Esophagus squamous epithelium (tissue), 4 donors: ENCODE measurements at regions not wholly inside any gene's neighbourhood (a gene's known extent, or its start where the extent isn't known, plus 50 kb on each side); places are given as distances from the start of the nearest gene placed in this dataset.

Source experiments
- CTCF ChIP-seq, 6 experiments: fragments of 450-650 bp in 4 of 6; fragments of 200-600 bp in 2 of 6; sonication (generic) in 2 of 6; IDR thresholded peaks; one replicate each; pipeline ENCODE4 v1.5.1; 2016 to 2019; ENCODE audit warnings: antibody characterized with exemption in 6 of 6, mild to moderate bottlenecking in 4 of 6, moderate library complexity in 4 of 6
- POLR2A ChIP-seq, 4 donors: fragments of 450-650 bp; IDR thresholded peaks; one replicate each; pipeline ENCODE4 v1.6.1; 2017; ENCODE audit warnings: antibody characterized with exemption in 4 of 4, mild to moderate bottlenecking in 4 of 4, moderate library complexity in 3 of 4

- peak in 5 of 6 experiments; percentile 39 to 54 (median 45) for TF ChIP-seq CTCF (IDR thresholded peaks at IDR 0.05)
- no peak for TF ChIP-seq POLR2A (IDR thresholded peaks at IDR 0.05)
Observed at GRCh38 chr3:181176601-181177000, 187.1 kb upstream of the DNAJC19 start.
